Breast epithelium (tissue), 4 donors: ENCODE measurements at regions not wholly inside any gene's neighbourhood (a gene's known extent, or its start where the extent isn't known, plus 50 kb on each side); places are given as distances from the start of the nearest gene placed in this dataset.
"Not testable (repeated sequence)": the region's sequence is repeated elsewhere in the genome, so short reads cannot be mapped to it uniquely, and the experiment has no call there.

Experiments
- DNase-seq, 2 donors: peaks; one replicate each; pipeline ENCODE4 v3.0.0-alpha.2; 2019; ENCODE audit warnings: low spot score in 2 of 2
- H3K27ac ChIP-seq, 2 donors: fragments of 200-600 bp; sonication (generic) in 1 of 2; one replicate each; pipeline ENCODE4 v1.5.1; 2016 to 2019; ENCODE audit warnings: mild to moderate bottlenecking in 1 of 2
- H3K27me3 ChIP-seq, 2 donors: fragments of 200-600 bp; sonication (generic) in 1 of 2; one replicate each; pipeline versions ENCODE4 v1.5.1 to v1.6.0; 2017 to 2019; ENCODE audit warnings: control low read depth in 1 of 2, mild to moderate bottlenecking in 1 of 2
- H3K36me3 ChIP-seq: fragments of 200-600 bp; one replicate; pipeline ENCODE4 v1.5.1; 2019
- H3K4me1 ChIP-seq, 2 donors: fragments of 200-600 bp; sonication (generic); one replicate each; pipeline ENCODE4 v1.5.1; 2016 to 2019; ENCODE audit warnings: control low read depth in 1 of 2
- H3K4me3 ChIP-seq, 3 donors: fragments of 200-600 bp; sonication (generic); 1 replicate in 2 of 3; 2 replicates in 1 of 3; pipeline ENCODE4 v1.5.1; 2016 to 2019; ENCODE audit warnings: mild to moderate bottlenecking in 3 of 3, moderate library complexity in 2 of 3
- H3K9me3 ChIP-seq, 2 donors: fragments of 200-600 bp; sonication (generic) in 1 of 2; one replicate each; pipeline ENCODE4 v1.5.1; 2016 to 2019; ENCODE audit warnings: control low read depth in 1 of 2
- CTCF ChIP-seq, 3 donors: fragments of 450-650 bp; IDR thresholded peaks; one replicate each; pipeline ENCODE4 v1.5.1; 2016 to 2017; ENCODE audit warnings: antibody characterized with exemption in 3 of 3, mild to moderate bottlenecking in 3 of 3, moderate library complexity in 3 of 3
- POLR2A ChIP-seq: fragments of 450-650 bp; IDR thresholded peaks from one replicate; pipeline ENCODE4 v1.6.1; 2016; ENCODE audit warnings: antibody characterized with exemption, mild to moderate bottlenecking, moderate library complexity
- POLR2AphosphoS5 ChIP-seq, 3 donors: sonication (generic); formaldehyde crosslinking; IDR thresholded peaks; one replicate each; pipeline ENCODE4 v1.6.1; 2017; ENCODE audit warnings: antibody characterized with exemption in 3 of 3
- intact Hi-C: fragments of 100-400 bp; cut with DNase I; formaldehyde crosslinking; loops from one replicate; pipeline ENCODE4 v1.15.1; 2023; ENCODE audit warnings: low total_unique reads

- no peaks in the 10 kb centered on the region for H3K9me3 ChIP-seq
- TF ChIP-seq CTCF (IDR thresholded peaks at IDR 0.05): no peak
- H3K4me3 ChIP-seq: no peak overlapping the region
- DNase-seq: no peak
- H3K27ac ChIP-seq: no peak overlapping the region
- intact Hi-C loops: no loop called here
- no peaks in the 10 kb centered on the region for H3K4me1 ChIP-seq
- H3K36me3 ChIP-seq: no peaks in the 10 kb centered on the region
- no peaks in the 10 kb centered on the region for H3K27me3 ChIP-seq
These were observed 306.0 kb upstream of the TCF4 start for GRCh38 chr18:55893948-55894347.

- H3K27ac ChIP-seq, H3K9me3 ChIP-seq, H3K36me3 ChIP-seq, intact Hi-C loops, H3K4me3 ChIP-seq, DNase-seq, H3K4me1 ChIP-seq, H3K27me3 ChIP-seq: not testable (repeated sequence)
These were observed 305.1 kb upstream of the TCF4 start for GRCh38 chr18:55892862-55893813.

GRCh38 chr18:55886886-55887285 lies 298.9 kb upstream of the TCF4 start:
- no peak overlapping the region for H3K4me3 ChIP-seq
- no peak for TF ChIP-seq POLR2AphosphoS5 (IDR thresholded peaks at IDR 0.05)
- TF ChIP-seq POLR2A: no peak
- no peak for TF ChIP-seq CTCF (IDR thresholded peaks at IDR 0.05)
- no peak overlapping the region for H3K27ac ChIP-seq
- no peak for DNase-seq
- no peaks in the 10 kb centered on the region for H3K27me3 ChIP-seq
- H3K9me3 ChIP-seq: no peaks in the 10 kb centered on the region
- intact Hi-C loops: no loop called here
- H3K4me1 ChIP-seq: no peaks in the 10 kb centered on the region
- H3K36me3 ChIP-seq: no peaks in the 10 kb centered on the region

- Histone ChIP-seq H3K4me1 (no peaks in the 10 kb centered on the region), H3K9me3 (no peaks in the 10 kb centered on the region), H3K27me3 (no peaks in the 10 kb centered on the region), H3K4me3 (no peak overlapping the region), H3K27ac (no peak overlapping the region), H3K36me3 (no peaks in the 10 kb centered on the region)
- intact Hi-C loops: no loop called here
- DNase-seq: no peak
- no peak for TF ChIP-seq CTCF (IDR thresholded peaks at IDR 0.05)
- TF ChIP-seq POLR2A: no peak
- no peak for TF ChIP-seq POLR2AphosphoS5 (IDR thresholded peaks at IDR 0.05)
These were observed 296.5 kb upstream of the TCF4 start for GRCh38 chr18:55884498-55884897.

- TF ChIP-seq POLR2AphosphoS5 (IDR thresholded peaks at IDR 0.05) (no peak), CTCF (IDR thresholded peaks at IDR 0.05) (no peak)
- Histone ChIP-seq H3K27me3 (no peaks in the 10 kb centered on the region), H3K4me3 (no peak overlapping the region), H3K9me3 (no peaks in the 10 kb centered on the region), H3K36me3 (no peaks in the 10 kb centered on the region), H3K4me1 (no peaks in the 10 kb centered on the region), H3K27ac (no peak overlapping the region)
- intact Hi-C loops: no loop called here
- DNase-seq: no peak
These were observed 292.6 kb upstream of the TCF4 start for GRCh38 chr18:55880617-55881016.
